RPMI8226 (cell line): ENCODE measurements at regions not wholly inside any gene's neighbourhood (a gene's known extent, or its start where the extent isn't known, plus 50 kb on each side); places are given as distances from the start of the nearest gene placed in this dataset.

Source experiments
- DNase-seq: peaks from one replicate; pipeline ENCODE4 v3.0.0-alpha.2; 2015

GRCh38 chr10:2300231-2300630 lies 562.9 kb upstream of the ADARB2 start:
- no peak for DNase-seq

- DNase-seq, result no peak
These were observed 559.0 kb upstream of the ADARB2 start for GRCh38 chr10:2296179-2296891.

- DNase-seq, result no peak
These were observed 557.4 kb upstream of the ADARB2 start for GRCh38 chr10:2294739-2295138.

- no peak for DNase-seq
These were observed 546.7 kb upstream of the ADARB2 start for GRCh38 chr10:2284071-2284470.

GRCh38 chr10:2282202-2282601 lies 544.9 kb upstream of the ADARB2 start:
- DNase-seq, result no peak

- DNase-seq, result no peak
These were observed 543.5 kb upstream of the ADARB2 start for GRCh38 chr10:2280713-2281300.

- DNase-seq, result no peak
These were observed 542.4 kb upstream of the ADARB2 start for GRCh38 chr10:2279711-2280110.

GRCh38 chr10:2278363-2278762 lies 541.0 kb upstream of the ADARB2 start:
- no peak for DNase-seq

GRCh38 chr10:2263561-2263960 lies 526.2 kb upstream of the ADARB2 start:
- DNase-seq, result no peak

GRCh38 chr10:2262878-2263277 lies 525.6 kb upstream of the ADARB2 start:
- no peak for DNase-seq

GRCh38 chr10:2262333-2262732 lies 525.0 kb upstream of the ADARB2 start:
- DNase-seq, result no peak

GRCh38 chr10:2256241-2256640 lies 518.9 kb upstream of the ADARB2 start:
- DNase-seq, result no peak

- no peak for DNase-seq
These were observed 514.8 kb upstream of the ADARB2 start for GRCh38 chr10:2252096-2252495.

- no peak for DNase-seq
These were observed 514.3 kb upstream of the ADARB2 start for GRCh38 chr10:2251631-2252030.

GRCh38 chr10:2246747-2247146 lies 509.4 kb upstream of the ADARB2 start:
- DNase-seq, result no peak

GRCh38 chr10:2245580-2245979 lies 508.3 kb upstream of the ADARB2 start:
- DNase-seq, result no peak

GRCh38 chr10:2244471-2244870 lies 507.1 kb upstream of the ADARB2 start:
- no peak for DNase-seq

GRCh38 chr10:2236876-2237275 lies 499.6 kb upstream of the ADARB2 start:
- DNase-seq, result no peak

- DNase-seq, result no peak
These were observed 495.2 kb upstream of the ADARB2 start for GRCh38 chr10:2232479-2232878.

- DNase-seq, result no peak
These were observed 493.2 kb upstream of the ADARB2 start for GRCh38 chr10:2230478-2230877.

GRCh38 chr10:2228320-2228901 lies 491.1 kb upstream of the ADARB2 start:
- DNase-seq, result no peak

GRCh38 chr10:2225609-2226008 lies 488.3 kb upstream of the ADARB2 start:
- no peak for DNase-seq

- no peak for DNase-seq
These were observed 486.4 kb upstream of the ADARB2 start for GRCh38 chr10:2223548-2224320.

GRCh38 chr10:2222631-2223030 lies 485.3 kb upstream of the ADARB2 start:
- no peak for DNase-seq
